Transverse colon (tissue), 3 donors: ENCODE measurements at regions not wholly inside any gene's neighbourhood (a gene's known extent, or its start where the extent isn't known, plus 50 kb on each side); places are given as distances from the start of the nearest gene placed in this dataset.

ENCODE experiments used
- CTCF ChIP-seq, 5 experiments: fragments of 200-600 bp in 3 of 5; fragments of 450-650 bp in 2 of 5; sonication (generic) in 3 of 5; IDR thresholded peaks; 1 replicate in 2 of 5; 2 replicates in 3 of 5; pipeline ENCODE4 v1.5.1; 2016 to 2017; ENCODE audit warnings: antibody characterized with exemption in 5 of 5, inconsistent platforms in 3 of 5, mild to moderate bottlenecking in 2 of 5, moderate library complexity in 1 of 5
- POLR2A ChIP-seq: fragments of 450-650 bp; IDR thresholded peaks from one replicate; pipeline ENCODE4 v1.6.1; 2016; ENCODE audit warnings: antibody characterized with exemption, mild to moderate bottlenecking, moderate library complexity

GRCh38 chr16:35711958-35712357 lies 2252.5 kb downstream of the TP53TG3F start:
- no peak for TF ChIP-seq CTCF (IDR thresholded peaks at IDR 0.05)
- no peak for TF ChIP-seq POLR2A
